Frontal cortex (tissue), 3 donors: ENCODE measurements at regions not wholly inside any gene's neighbourhood (a gene's known extent, or its start where the extent isn't known, plus 50 kb on each side); places are given as distances from the start of the nearest gene placed in this dataset.
"Not testable (repeated sequence)": the region's sequence is repeated elsewhere in the genome, so short reads cannot be mapped to it uniquely, and the experiment has no call there.

ENCODE experiments used
- DNase-seq, 2 donors: peaks; one replicate each; pipeline ENCODE4 v3.0.0; 2012; ENCODE audit warnings: low spot score in 2 of 2
- FAIRE-seq: peaks from 2 replicates; lab custom pipeline; 2012; peaks lifted over from hg19 to GRCh38; lab: Jason Lieb, UNC
- donor health status: control.
- donor health status: control.
- donor health status: control.

DNA sequence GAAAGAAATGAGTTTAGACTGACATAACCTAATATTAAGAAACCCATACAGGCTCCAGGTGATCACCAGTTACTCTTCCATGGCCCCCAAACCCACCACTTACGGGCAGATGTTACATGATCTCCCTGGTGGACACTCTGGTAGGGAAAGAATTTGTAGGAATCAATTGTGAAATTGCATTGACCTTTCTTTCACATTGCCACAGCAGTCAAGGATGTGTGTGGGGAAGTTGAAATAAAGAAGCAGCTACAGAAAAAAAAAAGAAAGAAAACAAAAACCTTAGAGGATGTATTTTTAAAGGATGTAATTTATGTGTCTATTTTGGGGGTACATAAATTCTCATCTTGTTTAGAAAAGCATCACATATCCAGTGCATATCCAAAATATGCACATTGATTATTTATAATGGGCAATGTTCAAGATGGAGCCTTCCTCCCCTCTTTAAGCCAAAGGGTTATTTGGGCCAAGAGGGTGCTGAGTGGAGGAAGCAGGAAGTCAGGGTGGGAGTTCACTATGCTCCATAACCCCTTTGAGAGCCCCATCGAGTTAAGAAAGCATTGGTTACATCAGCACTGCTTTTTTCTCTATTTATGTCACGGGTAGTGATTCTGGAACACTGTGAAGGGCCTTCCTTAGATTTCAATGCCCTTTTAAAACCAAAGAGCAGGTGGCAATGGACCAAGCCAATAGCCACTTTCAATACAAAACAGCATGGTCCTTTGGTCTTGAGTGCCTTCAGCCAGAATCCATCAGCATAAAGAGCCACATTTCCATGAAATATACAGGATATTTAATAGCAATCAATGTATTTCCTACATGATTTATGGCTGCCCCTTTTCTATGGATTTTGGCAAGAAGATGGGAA is 169.6 kb downstream of the LACC1 start:
- DNase-seq (no peak), FAIRE-seq (no peak)

DNA sequence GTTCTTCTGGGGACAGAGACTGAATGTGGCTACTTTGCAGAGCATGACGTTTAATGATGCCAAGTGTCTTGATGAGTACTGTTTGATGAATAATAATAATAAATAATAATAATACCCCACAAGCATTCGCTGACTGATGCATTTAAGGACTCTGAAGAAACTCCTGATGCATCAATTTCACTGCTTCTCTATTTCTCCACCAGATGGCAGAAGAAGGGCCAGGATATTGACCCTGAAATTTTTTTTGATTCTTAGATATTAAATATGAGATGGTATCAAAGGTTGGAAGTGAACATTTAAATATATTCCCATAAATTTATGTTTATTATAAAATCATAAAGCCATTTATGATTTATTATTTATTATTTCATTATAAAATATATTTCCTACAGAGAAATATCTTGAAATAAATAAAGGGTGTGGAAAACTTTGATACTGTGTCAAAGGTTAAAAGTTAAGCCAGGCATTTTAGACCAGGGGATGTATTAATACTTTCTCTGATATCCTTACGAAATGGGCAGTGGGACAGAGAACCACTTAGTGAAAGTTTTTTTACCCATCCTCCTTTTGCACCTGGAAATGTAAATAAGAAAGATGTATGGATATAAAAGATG is 170.9 kb downstream of the LACC1 start:
- DNase-seq (no peak), FAIRE-seq (peak; percentile 98)

DNA sequence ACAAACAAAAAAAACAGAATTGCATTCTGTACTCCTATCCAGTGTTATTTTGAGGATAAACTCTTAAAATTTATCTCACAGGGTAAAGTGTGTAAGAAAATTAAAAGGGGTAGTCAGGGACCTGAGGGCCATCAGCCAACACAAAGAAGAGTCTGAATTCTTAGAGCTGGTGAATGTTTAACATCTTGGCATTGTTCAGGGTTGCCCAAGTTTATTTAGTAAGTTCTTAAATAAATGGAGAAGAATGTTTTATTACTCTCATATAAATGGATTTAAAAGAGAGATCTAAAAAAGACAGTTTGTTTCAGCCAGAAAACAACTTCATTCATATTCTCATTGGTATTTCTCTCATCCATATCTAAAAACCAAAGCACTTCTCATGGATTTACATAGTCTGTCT is 171.7 kb downstream of the LACC1 start:
- FAIRE-seq (no peak), DNase-seq (no peak)

GRCh38 chr13:44051918-44052675 is 172.4 kb downstream of the LACC1 start:
- DNase-seq (no peak), FAIRE-seq (no peak)

DNA sequence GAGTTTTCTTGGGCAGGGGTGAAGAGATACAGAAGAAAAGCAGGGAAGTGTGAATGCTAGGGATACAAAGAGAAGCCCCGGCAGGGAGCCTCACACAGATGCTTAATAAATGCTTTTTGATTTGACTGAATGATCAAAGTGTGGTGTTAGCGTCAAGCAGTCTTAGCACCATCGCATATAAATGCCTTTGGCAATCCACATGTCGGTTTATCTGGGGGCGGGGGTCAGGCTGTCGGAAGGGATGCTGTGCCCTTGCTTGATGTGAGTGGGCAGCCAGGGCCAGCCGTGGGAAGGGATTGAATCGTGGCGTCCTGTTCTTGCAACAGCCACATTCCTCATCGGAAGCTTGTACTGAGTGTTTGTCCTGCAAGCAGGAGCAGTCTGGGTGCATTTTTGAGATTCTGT is 173.1 kb downstream of the LACC1 start:
- FAIRE-seq (no peak), DNase-seq (no peak)

DNA sequence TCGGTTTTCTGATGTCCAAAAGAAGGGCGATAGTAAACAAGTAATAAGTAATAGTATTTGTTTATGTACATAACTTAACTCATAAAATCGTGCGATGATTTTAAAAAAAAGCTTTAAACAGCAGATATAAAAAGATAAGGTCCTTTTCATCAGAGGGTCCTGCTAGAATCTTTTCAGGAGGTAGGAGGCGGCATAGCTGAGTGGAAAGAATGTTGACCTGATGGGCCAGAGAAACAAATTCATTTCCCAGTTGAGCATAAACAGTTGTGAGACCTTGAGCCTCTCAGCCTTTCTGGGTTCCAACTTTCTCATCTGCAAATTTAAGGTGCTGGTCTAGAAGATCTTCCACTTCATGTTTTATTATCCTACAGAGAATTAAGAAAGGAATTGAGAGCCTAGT is 173.5 kb downstream of the LACC1 start:
- FAIRE-seq (no peak), DNase-seq (no peak)

- FAIRE-seq: no peak
Observed at GRCh38 chr13:44054525-44054924, 174.8 kb downstream of the LACC1 start.

GRCh38 chr13:44055681-44056080 is 176.0 kb downstream of the LACC1 start:
- not testable (repeated sequence) for DNase-seq, FAIRE-seq

More at GRCh38 chr13:44054525-44054924, 174.8 kb downstream of the LACC1 start:
- DNase-seq: no peak

DNA sequence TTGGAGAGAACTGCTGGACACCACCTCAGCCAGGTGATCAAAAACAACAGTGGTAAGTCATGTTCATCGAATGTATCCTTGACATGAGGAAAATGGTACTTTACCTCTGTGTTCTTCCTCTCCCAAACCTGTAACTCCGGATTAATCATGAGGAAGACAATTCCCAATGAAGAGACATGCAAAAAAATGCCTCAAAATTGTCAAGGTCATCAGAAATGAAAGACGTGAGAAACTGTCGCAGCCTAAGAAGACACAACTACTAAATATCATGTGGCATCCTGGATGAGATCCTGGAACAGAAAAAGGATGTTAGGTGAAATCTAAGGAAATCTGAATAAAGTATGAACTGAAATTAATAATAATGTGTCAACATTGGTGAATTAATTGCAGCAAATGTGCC is 178.4 kb downstream of the LACC1 start:
- no peak for FAIRE-seq
- no peak for DNase-seq

DNA sequence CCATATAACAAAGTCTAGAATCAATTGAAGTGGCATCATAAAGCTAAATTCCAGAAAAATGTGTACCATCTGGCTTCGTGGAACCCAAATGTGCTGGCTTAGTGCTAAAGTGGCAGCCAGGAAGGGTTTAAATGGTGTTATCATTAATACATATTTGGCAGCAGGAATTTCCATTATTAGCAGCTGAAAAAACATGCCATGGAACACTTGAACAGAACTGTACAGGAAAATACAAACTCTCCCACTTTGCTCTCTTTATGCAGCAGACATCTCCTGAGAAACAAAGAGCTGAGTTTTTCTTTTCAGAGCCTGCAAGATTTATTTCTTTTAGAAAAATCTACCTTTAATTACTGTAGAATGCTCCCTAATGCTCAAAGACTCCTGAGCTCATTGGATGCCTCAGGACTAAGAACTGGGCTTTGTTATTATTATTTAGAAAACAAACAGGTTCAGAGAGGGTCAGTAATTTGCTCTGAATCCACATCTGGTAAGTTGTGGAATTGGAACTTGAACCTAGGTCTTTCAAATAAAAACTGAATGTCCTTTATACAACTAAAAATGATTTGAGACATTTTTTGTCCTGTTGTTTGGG is 179.0 kb downstream of the LACC1 start:
- FAIRE-seq: no peak
- no peak for DNase-seq

DNA sequence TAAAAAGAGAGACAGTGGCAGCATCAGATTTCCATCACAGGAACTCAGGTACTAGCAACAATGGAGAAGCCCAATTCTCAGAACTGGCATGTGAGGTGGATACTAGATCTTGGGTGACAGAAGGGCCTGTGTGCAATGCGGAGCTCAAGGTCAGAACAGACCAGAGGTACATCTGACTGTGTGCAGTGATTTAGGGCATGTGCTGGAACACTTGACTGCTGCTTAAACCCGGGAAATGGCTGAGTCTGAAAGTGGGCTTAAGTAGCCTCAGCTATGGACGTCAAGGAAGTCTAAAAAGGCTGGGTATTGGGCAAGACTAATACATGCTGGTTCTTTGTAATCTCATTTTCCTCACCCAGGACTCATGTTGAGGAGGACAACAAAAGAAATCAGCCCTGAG is 182.2 kb downstream of the LACC1 start:
- no peak for FAIRE-seq
- DNase-seq: no peak

DNA sequence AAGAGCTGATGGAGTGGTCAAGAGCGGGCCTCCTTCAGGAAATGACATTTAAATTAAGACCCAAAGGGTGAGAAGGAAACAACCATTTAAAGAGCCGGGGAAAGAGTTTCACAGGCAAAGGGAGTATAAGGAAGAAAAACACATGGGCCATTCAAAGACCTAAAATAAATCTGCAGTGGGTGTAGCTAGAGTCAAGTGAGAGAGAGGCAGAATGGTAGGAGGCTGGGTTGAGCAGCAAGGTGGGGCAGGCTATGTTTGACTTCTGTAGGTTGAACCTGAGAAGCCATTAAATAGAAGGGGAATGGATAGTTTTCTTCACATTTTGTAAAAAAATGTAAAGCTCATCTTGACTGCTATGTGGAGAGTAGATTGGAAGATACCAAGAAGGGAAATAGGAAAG is 183.8 kb downstream of the LACC1 start:
- FAIRE-seq: no peak
- DNase-seq: no peak

GRCh38 chr13:44063881-44064280 is 184.2 kb downstream of the LACC1 start:
- FAIRE-seq (no peak), DNase-seq (no peak)

DNA sequence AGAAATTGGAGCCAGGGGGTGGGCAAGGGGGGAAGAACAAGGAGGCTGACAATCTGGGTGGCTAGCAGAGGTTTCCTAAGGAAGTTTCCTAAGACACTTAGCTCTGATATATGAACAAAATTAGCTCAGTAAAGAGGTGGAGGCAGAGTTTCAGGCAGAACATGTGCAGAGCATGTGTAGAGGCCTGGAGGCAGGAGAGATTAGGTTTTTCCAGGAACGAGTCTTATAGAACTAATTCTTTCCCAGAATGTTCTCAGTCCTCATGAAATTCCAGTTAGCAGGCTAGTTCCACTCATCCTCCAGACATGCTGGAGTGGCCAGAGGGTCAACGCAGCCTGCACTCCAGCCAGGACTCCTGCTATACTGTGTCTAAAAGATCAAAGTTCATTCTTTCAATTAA is 184.7 kb downstream of the LACC1 start:
- no peak for FAIRE-seq
- no peak for DNase-seq

GRCh38 chr13:44068169-44068568 is 188.5 kb downstream of the LACC1 start:
- FAIRE-seq (no peak), DNase-seq (no peak)

GRCh38 chr13:44068737-44069136 is 189.0 kb downstream of the LACC1 start:
- FAIRE-seq: no peak
- no peak for DNase-seq

- FAIRE-seq (no peak), DNase-seq (no peak)
Observed at GRCh38 chr13:44072536-44072935, 192.8 kb downstream of the LACC1 start.

- FAIRE-seq (no peak), DNase-seq (no peak)
Observed at GRCh38 chr13:44074611-44075010, 194.9 kb downstream of the LACC1 start.

GRCh38 chr13:44075113-44075512 is 195.4 kb downstream of the LACC1 start:
- no peak for DNase-seq
- no peak for FAIRE-seq

DNA sequence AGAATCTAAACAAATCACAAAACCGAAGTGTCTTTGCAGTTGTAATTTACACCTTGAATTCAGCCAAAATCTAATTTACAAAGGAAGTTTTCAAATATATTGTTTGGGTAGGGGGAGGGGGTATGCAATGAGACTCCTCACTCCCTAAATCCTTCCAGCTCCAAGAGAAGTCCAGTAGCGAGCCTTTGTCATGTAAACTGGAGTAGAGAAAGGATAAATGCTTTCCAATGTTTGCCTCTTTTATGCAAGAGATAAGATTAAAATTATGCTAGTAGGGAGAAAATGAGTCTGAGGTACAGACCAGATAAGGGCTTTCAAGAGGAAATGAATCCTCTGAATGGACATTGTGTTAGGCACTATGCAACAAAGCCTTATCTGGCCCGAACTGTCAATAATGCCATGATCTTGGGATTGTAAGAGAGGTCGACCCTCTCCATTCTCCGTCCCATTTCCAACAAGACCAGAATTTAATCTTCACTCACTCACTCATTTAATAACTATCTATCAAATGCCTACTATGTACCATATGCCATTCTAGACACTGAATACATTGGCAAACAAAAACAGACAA is 199.2 kb downstream of the LACC1 start:
- no peak for FAIRE-seq
- no peak for DNase-seq
